ENCODE measurements at regions not wholly inside any gene's neighbourhood (a gene's known extent, or its start where the extent isn't known, plus 50 kb on each side); places are given as distances from the start of the nearest gene placed in this dataset.

DNA sequence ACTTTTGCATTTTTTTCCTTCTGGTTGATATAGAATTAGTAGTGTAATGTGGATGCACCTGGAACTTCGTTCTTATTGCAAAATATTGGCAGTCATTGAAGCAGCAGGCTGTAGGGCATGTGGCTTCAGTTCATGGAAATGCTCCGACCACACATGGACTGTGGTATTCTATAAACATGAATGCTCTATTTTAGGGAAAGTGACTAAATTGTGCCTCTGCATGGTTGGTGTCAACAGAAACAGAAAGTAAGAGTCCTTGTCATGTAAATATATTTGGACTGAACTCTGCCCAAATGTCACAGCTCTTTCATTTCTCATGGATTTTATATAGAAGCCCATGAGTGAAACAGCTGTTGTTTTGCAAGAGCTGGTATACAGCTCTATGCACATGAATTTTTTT is 917.0 kb downstream of the LRFN5 start:
- H3K36me3 Mint-ChIP-seq (ENCODE audit: insufficient read depth) = no peaks in the 10 kb centered on the region
- no peaks in the 10 kb centered on the region for H3K27me3 Mint-ChIP-seq
- H3K4me3 Mint-ChIP-seq (ENCODE audit: low read depth) = no peak overlapping the region
- no peaks in the 10 kb centered on the region for H3K9me3 Mint-ChIP-seq (ENCODE audit: low read depth)
- H3K27ac Mint-ChIP-seq = no peak overlapping the region
- no peak for DNase-seq (ENCODE audit: low spot score, unreplicated experiment)
- H3K4me1 Mint-ChIP-seq (ENCODE audit: low read depth) = peaks cover 11% of the 10 kb centered on the region
- TF ChIP-seq, protein P1, sequence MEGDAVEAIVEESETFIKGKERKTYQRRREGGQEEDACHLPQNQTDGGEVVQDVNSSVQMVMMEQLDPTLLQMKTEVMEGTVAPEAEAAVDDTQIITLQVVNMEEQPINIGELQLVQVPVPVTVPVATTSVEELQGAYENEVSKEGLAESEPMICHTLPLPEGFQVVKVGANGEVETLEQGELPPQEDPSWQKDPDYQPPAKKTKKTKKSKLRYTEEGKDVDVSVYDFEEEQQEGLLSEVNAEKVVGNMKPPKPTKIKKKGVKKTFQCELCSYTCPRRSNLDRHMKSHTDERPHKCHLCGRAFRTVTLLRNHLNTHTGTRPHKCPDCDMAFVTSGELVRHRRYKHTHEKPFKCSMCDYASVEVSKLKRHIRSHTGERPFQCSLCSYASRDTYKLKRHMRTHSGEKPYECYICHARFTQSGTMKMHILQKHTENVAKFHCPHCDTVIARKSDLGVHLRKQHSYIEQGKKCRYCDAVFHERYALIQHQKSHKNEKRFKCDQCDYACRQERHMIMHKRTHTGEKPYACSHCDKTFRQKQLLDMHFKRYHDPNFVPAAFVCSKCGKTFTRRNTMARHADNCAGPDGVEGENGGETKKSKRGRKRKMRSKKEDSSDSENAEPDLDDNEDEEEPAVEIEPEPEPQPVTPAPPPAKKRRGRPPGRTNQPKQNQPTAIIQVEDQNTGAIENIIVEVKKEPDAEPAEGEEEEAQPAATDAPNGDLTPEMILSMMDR (IDR thresholded peaks at IDR 0.05; ENCODE audit: unreplicated experiment) = no peak

DNA sequence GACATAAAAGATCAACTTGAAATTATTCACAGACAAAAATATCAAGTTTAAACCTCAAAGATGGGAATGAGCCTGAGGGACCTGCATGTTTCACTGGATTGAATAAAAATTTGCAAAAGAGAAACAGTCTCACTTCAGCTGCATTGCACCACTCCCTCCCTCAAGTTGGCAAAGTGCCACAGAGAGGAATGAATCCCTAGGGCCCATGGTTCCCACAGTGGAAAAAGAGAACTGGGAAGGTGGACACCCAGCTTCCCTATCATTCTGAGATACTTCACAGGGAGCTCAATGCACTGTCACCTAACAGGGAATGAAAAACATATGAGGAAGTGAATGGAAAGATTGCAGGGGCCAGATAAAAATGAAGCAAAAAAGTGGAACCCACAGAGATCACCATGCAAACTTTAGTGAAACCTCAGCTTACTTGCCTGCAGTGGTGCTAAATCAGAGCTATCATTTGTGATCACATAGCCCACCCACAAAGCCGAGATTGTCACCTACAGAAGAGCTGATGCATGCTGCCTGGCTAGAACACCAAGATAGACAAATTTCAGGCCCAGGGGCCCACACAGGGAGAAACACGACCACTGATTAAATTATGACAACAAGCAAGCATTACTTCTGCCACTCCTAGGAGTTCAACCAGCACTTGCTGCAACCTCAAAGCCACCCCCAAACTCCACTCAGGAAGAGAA is 911.3 kb downstream of the LRFN5 start:
- Mint-ChIP-seq H3K4me3 (ENCODE audit: low read depth) (no peak overlapping the region), H3K36me3 (ENCODE audit: insufficient read depth) (no peaks in the 10 kb centered on the region), H3K27me3 (peaks cover 3% of the 10 kb centered on the region), H3K27ac (no peak overlapping the region), H3K9me3 (ENCODE audit: low read depth) (no peaks in the 10 kb centered on the region), H3K4me1 (ENCODE audit: low read depth) (peaks cover 11% of the 10 kb centered on the region)
- DNase-seq (ENCODE audit: low spot score, unreplicated experiment) = no peak
- TF ChIP-seq, protein P1 (IDR thresholded peaks at IDR 0.05; ENCODE audit: unreplicated experiment) = no peak

DNA sequence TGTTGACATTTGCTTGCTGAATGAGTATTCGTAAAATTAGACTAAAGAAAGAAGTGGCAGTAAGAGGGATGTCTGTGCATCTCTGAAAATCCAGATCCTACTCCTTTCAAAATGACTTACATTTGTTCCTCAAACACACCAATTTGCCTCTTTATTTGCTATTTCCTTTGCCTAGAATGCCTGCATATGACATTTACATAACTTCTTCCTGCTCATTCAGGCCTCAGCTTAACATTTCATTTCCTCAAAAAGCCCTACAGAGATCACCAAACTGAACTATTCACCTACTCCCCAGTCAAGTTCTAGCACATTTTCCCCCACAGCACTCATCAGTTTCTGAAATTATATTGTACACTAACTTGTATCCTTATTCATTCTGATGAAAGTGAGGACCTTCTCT is 907.2 kb downstream of the LRFN5 start:
- H3K36me3 Mint-ChIP-seq (ENCODE audit: insufficient read depth) = no peaks in the 10 kb centered on the region
- DNase-seq (ENCODE audit: low spot score, unreplicated experiment) = no peak
- H3K4me3 Mint-ChIP-seq (ENCODE audit: low read depth) = no peak overlapping the region
- TF ChIP-seq, protein P1 (IDR thresholded peaks at IDR 0.05; ENCODE audit: unreplicated experiment) = no peak
- peaks cover 7% of the 10 kb centered on the region for H3K9me3 Mint-ChIP-seq (ENCODE audit: low read depth)
- H3K4me1 Mint-ChIP-seq (ENCODE audit: low read depth) = peaks cover 11% of the 10 kb centered on the region
- peaks cover 3% of the 10 kb centered on the region for H3K27me3 Mint-ChIP-seq
- H3K27ac Mint-ChIP-seq = no peak overlapping the region

DNA sequence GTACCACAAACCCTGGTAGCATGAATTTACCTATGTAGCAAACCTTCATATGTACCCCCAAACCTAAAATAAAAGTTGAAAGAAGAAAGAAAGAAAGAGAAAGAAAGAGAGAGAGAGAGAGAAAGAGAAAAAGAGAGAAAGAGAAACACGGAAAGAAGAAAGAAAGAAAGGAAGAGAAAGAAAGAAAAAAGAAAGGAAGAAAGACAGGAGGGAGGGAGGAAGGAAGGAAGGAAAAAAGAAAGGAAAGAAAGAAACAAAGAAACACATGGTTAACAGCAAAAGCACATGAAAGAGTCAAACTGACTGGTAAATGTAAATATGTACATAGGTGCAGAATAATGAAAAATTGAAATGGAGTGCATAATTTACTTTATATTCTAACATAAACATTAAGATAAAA is 903.4 kb downstream of the LRFN5 start:
- Mint-ChIP-seq H3K36me3 (ENCODE audit: insufficient read depth) (no peaks in the 10 kb centered on the region), H3K9me3 (ENCODE audit: low read depth) (peaks cover 8% of the 10 kb centered on the region), H3K4me3 (ENCODE audit: low read depth) (no peak overlapping the region), H3K4me1 (ENCODE audit: low read depth) (peaks cover 11% of the 10 kb centered on the region), H3K27ac (no peak overlapping the region), H3K27me3 (no peaks in the 10 kb centered on the region)
- no peak for DNase-seq (ENCODE audit: low spot score, unreplicated experiment)
- TF ChIP-seq, protein P1 (IDR thresholded peaks at IDR 0.05; ENCODE audit: unreplicated experiment) = no peak

DNA sequence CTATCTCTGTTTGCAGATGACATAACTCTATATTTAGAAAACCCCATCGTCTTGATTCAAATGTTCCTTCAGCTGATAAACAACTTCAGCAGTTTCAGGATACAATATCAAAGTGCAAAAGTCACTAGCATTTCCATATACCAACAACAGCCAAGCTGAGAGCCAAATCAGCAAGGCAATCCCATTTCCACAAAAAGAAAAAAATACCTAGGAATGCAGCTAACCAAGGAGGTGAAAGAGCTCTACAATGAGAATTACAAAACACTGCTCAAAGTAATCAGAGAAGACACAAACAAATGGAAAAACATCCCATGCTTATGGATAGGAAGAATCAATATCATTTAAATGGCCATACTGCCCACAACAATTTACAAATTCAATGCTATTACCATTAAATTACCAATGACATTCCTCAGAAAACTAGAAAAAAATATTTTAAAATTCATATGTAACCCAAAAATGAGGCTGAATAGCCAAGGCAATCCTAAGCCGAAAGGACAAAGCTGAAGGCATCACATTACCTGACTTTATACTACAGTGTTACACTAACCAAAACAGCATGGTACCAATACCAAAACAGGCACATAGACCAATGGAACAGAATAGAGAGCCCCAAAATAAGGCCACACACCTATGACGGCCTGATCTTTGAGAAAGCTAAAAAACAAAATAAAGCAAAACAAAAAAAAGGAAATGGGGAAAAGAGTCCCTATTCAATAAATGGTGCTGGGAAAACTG is 901.7 kb downstream of the LRFN5 start:
- no peak for DNase-seq (ENCODE audit: low spot score, unreplicated experiment)
- no peaks in the 10 kb centered on the region for H3K36me3 Mint-ChIP-seq (ENCODE audit: insufficient read depth)
- TF ChIP-seq, protein P1 (IDR thresholded peaks at IDR 0.05; ENCODE audit: unreplicated experiment) = no peak
- no peaks in the 10 kb centered on the region for H3K27me3 Mint-ChIP-seq
- no peaks in the 10 kb centered on the region for H3K4me1 Mint-ChIP-seq (ENCODE audit: low read depth)
- no peak overlapping the region for H3K27ac Mint-ChIP-seq
- peaks cover 8% of the 10 kb centered on the region for H3K9me3 Mint-ChIP-seq (ENCODE audit: low read depth)
- H3K4me3 Mint-ChIP-seq (ENCODE audit: low read depth) = no peak overlapping the region
